ENCODE measurements at regions not wholly inside any gene's neighbourhood (a gene's known extent, or its start where the extent isn't known, plus 50 kb on each side); places are given as distances from the start of the nearest gene placed in this dataset.

DNA sequence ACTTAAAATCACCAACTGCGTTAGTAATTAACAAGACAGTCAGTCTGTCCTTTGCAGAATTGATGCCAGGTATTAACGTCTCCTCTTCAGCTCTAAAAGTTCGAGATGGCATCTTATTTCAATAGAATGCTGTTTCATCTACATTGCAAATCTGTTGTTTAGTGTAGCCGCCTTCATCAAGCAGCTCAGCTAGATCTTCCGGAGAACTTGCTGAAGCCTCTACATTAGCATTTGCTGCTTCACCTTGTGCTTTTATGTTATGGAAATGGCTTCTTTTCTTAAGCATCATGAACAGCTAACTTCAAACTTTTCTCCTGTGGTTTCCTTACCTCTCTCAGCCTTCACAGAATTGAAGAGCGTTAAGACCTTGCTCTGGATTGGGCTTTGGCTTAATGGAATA lies 95.5 kb upstream of the FAM20C start:
- POLR2A ChIA-PET (ENCODE audit: unreplicated experiment): no interaction called here
- Histone ChIP-seq H3K4me3 (ENCODE audit: low read length) (no peak overlapping the region), H3K9me2 (replicated peaks; ENCODE audit: low read length) (no peaks in the 10 kb centered on the region), H3K27me3 (ENCODE audit: low read length) (no peaks in the 10 kb centered on the region), H3F3A (ENCODE audit: low read length, unreplicated experiment) (no peaks in the 10 kb centered on the region), H3K9me3 (ENCODE audit: low read length) (no peaks in the 10 kb centered on the region), H2AFZ (ENCODE audit: low read length) (no peak overlapping the region), H4K20me1 (ENCODE audit: low read length) (no peaks in the 10 kb centered on the region), H3K79me2 (ENCODE audit: low read length) (peaks cover 10% of the 10 kb centered on the region), H3K27ac (ENCODE audit: low read length) (no peak overlapping the region), H3K4me2 (ENCODE audit: low read length) (no peak overlapping the region), H3K9ac (ENCODE audit: low read length) (no peak overlapping the region), H3K4me1 (ENCODE audit: insufficient read depth, low read length) (peaks cover 49% of the 10 kb centered on the region), H3K36me3 (ENCODE audit: low read depth, low read length) (no peaks in the 10 kb centered on the region)
- no peak for TF ChIP-seq EZH2 (IDR thresholded peaks at IDR 0.05; ENCODE audit: low read length, unreplicated experiment)
- TF ChIP-seq EZH2phosphoT487 (IDR thresholded peaks at IDR 0.05; ENCODE audit: borderline replicate concordance, low read length): no peak
- TF ChIP-seq CTCF (conservative IDR thresholded peaks at IDR 0.05; ENCODE audit: low read depth, low read length): no peak
- intact Hi-C loops (cut with micrococcal nuclease): no loop called here
- DNase-seq (no peak), ATAC-seq (no peak)
- CTCF ChIA-PET: no interaction called here
- no TSS peak for BruUV-seq (replicated peaks)

- ATAC-seq (no peak), DNase-seq (no peak)
- Histone ChIP-seq H3K9me2 (replicated peaks; ENCODE audit: low read length) (no peaks in the 10 kb centered on the region), H3K4me1 (ENCODE audit: insufficient read depth, low read length) (peaks cover 54% of the 10 kb centered on the region), H3F3A (ENCODE audit: low read length, unreplicated experiment) (no peaks in the 10 kb centered on the region), H3K36me3 (ENCODE audit: low read depth, low read length) (no peaks in the 10 kb centered on the region), H3K27me3 (ENCODE audit: low read length) (no peaks in the 10 kb centered on the region), H2AFZ (ENCODE audit: low read length) (no peak overlapping the region), H3K9ac (ENCODE audit: low read length) (no peak overlapping the region), H3K4me3 (ENCODE audit: low read length) (no peak overlapping the region), H3K9me3 (ENCODE audit: low read length) (no peaks in the 10 kb centered on the region), H3K27ac (ENCODE audit: low read length) (no peak overlapping the region), H3K4me2 (ENCODE audit: low read length) (no peak overlapping the region), H4K20me1 (ENCODE audit: low read length) (no peaks in the 10 kb centered on the region), H3K79me2 (ENCODE audit: low read length) (peaks cover 10% of the 10 kb centered on the region)
- BruUV-seq (replicated peaks): no TSS peak
- no peak for TF ChIP-seq CTCF (conservative IDR thresholded peaks at IDR 0.05; ENCODE audit: low read depth, low read length)
- no peak for TF ChIP-seq EZH2 (IDR thresholded peaks at IDR 0.05; ENCODE audit: low read length, unreplicated experiment)
- TF ChIP-seq EZH2phosphoT487 (IDR thresholded peaks at IDR 0.05; ENCODE audit: borderline replicate concordance, low read length): no peak
- intact Hi-C loops (cut with micrococcal nuclease): no loop called here
- ChIA-PET POLR2A (ENCODE audit: unreplicated experiment) (no interaction called here), CTCF (no interaction called here)
Observed at GRCh38 chr7:97310-97841, 95.0 kb upstream of the FAM20C start.

GRCh38 chr7:101146-102046 lies 91.0 kb upstream of the FAM20C start:
- peaks cover 31% of the 10 kb centered on the region for H3K4me1 ChIP-seq (ENCODE audit: insufficient read depth, low read length)
- no peaks in the 10 kb centered on the region for H3K9me2 ChIP-seq (replicated peaks; ENCODE audit: low read length)
- no peaks in the 10 kb centered on the region for H3K27me3 ChIP-seq (ENCODE audit: low read length)
- 0 out of 2 replicates have a peak overlapping the region, but pooled peaks have one; percentile 4 for H3K4me2 ChIP-seq (ENCODE audit: low read length)
- H3F3A ChIP-seq (ENCODE audit: low read length, unreplicated experiment): no peaks in the 10 kb centered on the region
- POLR2A ChIA-PET (ENCODE audit: unreplicated experiment): no interaction called here
- intact Hi-C loops (cut with micrococcal nuclease): no loop called here
- no TSS peak for BruUV-seq (replicated peaks)
- H3K27ac ChIP-seq (ENCODE audit: low read length): peak overlapping the region; percentile 76
- no peaks in the 10 kb centered on the region for H3K79me2 ChIP-seq (ENCODE audit: low read length)
- TF ChIP-seq CTCF (conservative IDR thresholded peaks at IDR 0.05; ENCODE audit: low read depth, low read length) (no peak), EZH2 (IDR thresholded peaks at IDR 0.05; ENCODE audit: low read length, unreplicated experiment) (no peak), EZH2phosphoT487 (IDR thresholded peaks at IDR 0.05; ENCODE audit: borderline replicate concordance, low read length) (no peak)
- no peaks in the 10 kb centered on the region for H3K9me3 ChIP-seq (ENCODE audit: low read length)
- H3K4me3 ChIP-seq (ENCODE audit: low read length): no peak overlapping the region
- CTCF ChIA-PET: no interaction called here
- DNase-seq (peak; percentile 94), ATAC-seq (peak; percentile 91)
- no peak overlapping the region for H3K9ac ChIP-seq (ENCODE audit: low read length)
- peak overlapping the region; percentile 37; the same call in 1 of the 2 replicates for H2AFZ ChIP-seq (ENCODE audit: low read length)
- H3K36me3 ChIP-seq (ENCODE audit: low read depth, low read length): no peaks in the 10 kb centered on the region
- no peaks in the 10 kb centered on the region for H4K20me1 ChIP-seq (ENCODE audit: low read length)
